ENCODE measurements at regions not wholly inside any gene's neighbourhood (a gene's known extent, or its start where the extent isn't known, plus 50 kb on each side); places are given as distances from the start of the nearest gene placed in this dataset.

GRCh38 chr11:91653079-91653754, 571.4 kb upstream of the FAT3 start:
- TF ChIP-seq, protein P1, sequence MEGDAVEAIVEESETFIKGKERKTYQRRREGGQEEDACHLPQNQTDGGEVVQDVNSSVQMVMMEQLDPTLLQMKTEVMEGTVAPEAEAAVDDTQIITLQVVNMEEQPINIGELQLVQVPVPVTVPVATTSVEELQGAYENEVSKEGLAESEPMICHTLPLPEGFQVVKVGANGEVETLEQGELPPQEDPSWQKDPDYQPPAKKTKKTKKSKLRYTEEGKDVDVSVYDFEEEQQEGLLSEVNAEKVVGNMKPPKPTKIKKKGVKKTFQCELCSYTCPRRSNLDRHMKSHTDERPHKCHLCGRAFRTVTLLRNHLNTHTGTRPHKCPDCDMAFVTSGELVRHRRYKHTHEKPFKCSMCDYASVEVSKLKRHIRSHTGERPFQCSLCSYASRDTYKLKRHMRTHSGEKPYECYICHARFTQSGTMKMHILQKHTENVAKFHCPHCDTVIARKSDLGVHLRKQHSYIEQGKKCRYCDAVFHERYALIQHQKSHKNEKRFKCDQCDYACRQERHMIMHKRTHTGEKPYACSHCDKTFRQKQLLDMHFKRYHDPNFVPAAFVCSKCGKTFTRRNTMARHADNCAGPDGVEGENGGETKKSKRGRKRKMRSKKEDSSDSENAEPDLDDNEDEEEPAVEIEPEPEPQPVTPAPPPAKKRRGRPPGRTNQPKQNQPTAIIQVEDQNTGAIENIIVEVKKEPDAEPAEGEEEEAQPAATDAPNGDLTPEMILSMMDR (IDR thresholded peaks at IDR 0.05), result no peak
- TF ChIP-seq YY1 (IDR thresholded peaks at IDR 0.05; ENCODE audit: low read depth) (no peak), TAF1 (IDR thresholded peaks at IDR 0.05; ENCODE audit: borderline replicate concordance, low read depth, low read length) (no peak), RAD21 (IDR thresholded peaks at IDR 0.05; ENCODE audit: low read length) (no peak)

Data from SK-N-SH (cell line).